Sigmoid colon (tissue), 6 donors: ENCODE measurements at regions not wholly inside any gene's neighbourhood (a gene's known extent, or its start where the extent isn't known, plus 50 kb on each side); places are given as distances from the start of the nearest gene placed in this dataset.
"Not testable (repeated sequence)": the region's sequence is repeated elsewhere in the genome, so short reads cannot be mapped to it uniquely, and the experiment has no call there.

Experiments
- DNase-seq: peaks from one replicate; pipeline ENCODE4 v3.0.0-alpha.2; 2019
- H3K27ac ChIP-seq, 4 donors: fragments of 200-600 bp; sonication (generic); one replicate each; pipeline ENCODE4 v1.5.1; 2016 to 2019; ENCODE audit warnings: mild to moderate bottlenecking in 1 of 4
- H3K27me3 ChIP-seq, 3 donors: fragments of 200-600 bp; sonication (generic); one replicate each; pipeline ENCODE4 v1.5.1; 2019; ENCODE audit warnings: mild to moderate bottlenecking in 1 of 3
- H3K36me3 ChIP-seq, 4 donors: fragments of 200-600 bp; sonication (generic); one replicate each; pipeline ENCODE4 v1.5.1; 2016 to 2019
- H3K4me1 ChIP-seq, 4 donors: fragments of 200-600 bp; sonication (generic); one replicate each; pipeline ENCODE4 v1.5.1; 2017 to 2019
- H3K4me3 ChIP-seq, 4 donors: fragments of 200-600 bp; sonication (generic); one replicate each; pipeline ENCODE4 v1.5.1; 2017 to 2019; ENCODE audit warnings: mild to moderate bottlenecking in 2 of 4, moderate library complexity in 1 of 4
- H3K9me3 ChIP-seq, 4 donors: fragments of 200-600 bp in 3 of 4; sonication (generic) in 3 of 4; one replicate each; pipeline versions ENCODE4 v1.5.1 to v1.6.1; 2013 to 2019
- EP300 ChIP-seq, 4 donors: sonication (generic); formaldehyde crosslinking; IDR thresholded peaks; one replicate each; pipeline ENCODE4 v1.6.1; 2017; ENCODE audit warnings: antibody characterized with exemption in 4 of 4
- POLR2A ChIP-seq, 2 donors: fragments of 450-650 bp; IDR thresholded peaks; one replicate each; pipeline ENCODE4 v1.6.1; 2016; ENCODE audit warnings: antibody characterized with exemption in 2 of 2, mild to moderate bottlenecking in 2 of 2, moderate library complexity in 2 of 2
- POLR2AphosphoS5 ChIP-seq, 4 donors: sonication (generic); formaldehyde crosslinking; IDR thresholded peaks; one replicate each; pipeline ENCODE4 v1.6.1; 2017; ENCODE audit warnings: antibody characterized with exemption in 4 of 4
- WGBS, 2 donors: extraction: QIAGEN DNeasy Blood & Tissue Kit; methylation state at CpG; one replicate each; pipeline ENCODE4 v1.1.7; 2013; 5-methylcytosine and 5-hydroxymethylcytosine counted together
- intact Hi-C: fragments of 100-400 bp; cut with DNase I; formaldehyde crosslinking; loops from one replicate; pipeline ENCODE4 v1.15.1; 2023
- TF ChIP-seq, protein P1 (sequence below), 4 experiments: fragments of 450-650 bp in 3 of 4; fragments of 200-600 bp in 1 of 4; IDR thresholded peaks; one replicate each; pipeline ENCODE4 v1.5.1; 2016 to 2019; ENCODE audit warnings: antibody characterized with exemption in 4 of 4, mild to moderate bottlenecking in 3 of 4, moderate library complexity in 2 of 4
- donor health status: healthy with polysubstance abuse.
- donor health status: healthy.

DNA sequence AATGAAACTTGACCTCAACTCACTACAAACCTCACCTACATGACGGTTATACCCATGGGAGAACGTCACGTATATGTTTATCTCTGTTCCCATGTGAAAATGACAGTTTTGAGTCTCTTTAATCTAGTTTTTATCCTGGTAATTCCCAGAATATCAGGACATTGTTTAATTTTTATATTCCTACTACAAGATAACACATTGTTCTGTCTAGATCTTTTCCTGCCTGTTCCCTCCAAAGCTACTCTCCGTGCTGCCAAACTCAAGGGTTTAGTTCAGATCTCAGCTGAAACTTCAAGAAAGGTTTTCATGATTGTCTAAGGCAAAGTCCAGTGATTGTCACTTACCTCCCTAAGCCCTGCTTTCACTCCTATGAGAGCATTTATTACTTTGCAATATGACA is 1159.4 kb upstream of the SEMA6A start:
- intact Hi-C loops: loop anchor here (10.0 kb wide), 1 partner anchor 1159 kb away; the partner anchor contains the start of gene SEMA6A
- no peak for TF ChIP-seq POLR2A (IDR thresholded peaks at IDR 0.05)
- TF ChIP-seq POLR2AphosphoS5 (IDR thresholded peaks at IDR 0.05): no peak
- TF ChIP-seq EP300 (IDR thresholded peaks at IDR 0.05): no peak
- TF ChIP-seq, protein P1, sequence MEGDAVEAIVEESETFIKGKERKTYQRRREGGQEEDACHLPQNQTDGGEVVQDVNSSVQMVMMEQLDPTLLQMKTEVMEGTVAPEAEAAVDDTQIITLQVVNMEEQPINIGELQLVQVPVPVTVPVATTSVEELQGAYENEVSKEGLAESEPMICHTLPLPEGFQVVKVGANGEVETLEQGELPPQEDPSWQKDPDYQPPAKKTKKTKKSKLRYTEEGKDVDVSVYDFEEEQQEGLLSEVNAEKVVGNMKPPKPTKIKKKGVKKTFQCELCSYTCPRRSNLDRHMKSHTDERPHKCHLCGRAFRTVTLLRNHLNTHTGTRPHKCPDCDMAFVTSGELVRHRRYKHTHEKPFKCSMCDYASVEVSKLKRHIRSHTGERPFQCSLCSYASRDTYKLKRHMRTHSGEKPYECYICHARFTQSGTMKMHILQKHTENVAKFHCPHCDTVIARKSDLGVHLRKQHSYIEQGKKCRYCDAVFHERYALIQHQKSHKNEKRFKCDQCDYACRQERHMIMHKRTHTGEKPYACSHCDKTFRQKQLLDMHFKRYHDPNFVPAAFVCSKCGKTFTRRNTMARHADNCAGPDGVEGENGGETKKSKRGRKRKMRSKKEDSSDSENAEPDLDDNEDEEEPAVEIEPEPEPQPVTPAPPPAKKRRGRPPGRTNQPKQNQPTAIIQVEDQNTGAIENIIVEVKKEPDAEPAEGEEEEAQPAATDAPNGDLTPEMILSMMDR (IDR thresholded peaks at IDR 0.05): no peak
- H3K4me3 ChIP-seq: no peak overlapping the region
- no peaks in the 10 kb centered on the region for H3K9me3 ChIP-seq
- WGBS, 2 donors: 79 to 88% methylated on average over 4 of the region's 4 CpGs
- DNase-seq: no peak
- H3K27ac ChIP-seq: no peak overlapping the region
- H3K4me1 ChIP-seq: peaks cover 0 to 19% (median 3%) of the 10 kb centered on the region in 4 donors
- no peaks in the 10 kb centered on the region for H3K36me3 ChIP-seq
- no peaks in the 10 kb centered on the region for H3K27me3 ChIP-seq

DNA sequence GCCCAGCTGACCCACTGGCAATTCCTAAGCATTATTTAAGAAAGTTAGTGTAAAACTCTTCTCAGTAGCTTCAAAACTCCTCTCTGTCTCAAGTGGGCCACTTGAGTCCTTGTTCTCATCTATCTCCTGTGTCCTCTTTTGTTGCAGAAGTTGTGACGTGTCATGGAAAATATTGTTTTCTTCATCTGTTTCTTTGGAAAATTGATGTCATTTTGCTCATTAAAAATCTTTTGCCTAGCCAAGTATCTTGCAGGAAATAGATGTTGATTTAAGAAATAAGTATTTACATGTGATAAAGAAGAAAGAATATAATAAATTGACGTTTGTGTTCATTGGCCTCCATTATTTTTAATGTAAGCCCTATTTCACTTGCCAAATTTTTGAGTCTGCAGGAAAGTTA is 1158.4 kb upstream of the SEMA6A start:
- intact Hi-C loops: loop anchor here (10.0 kb wide), 1 partner anchor 1158 kb away; the partner anchor contains the start of gene SEMA6A
- Histone ChIP-seq H3K36me3 (no peaks in the 10 kb centered on the region), H3K4me3 (no peak overlapping the region), H3K4me1 (peaks cover 0 to 19% (median 3%) of the 10 kb centered on the region in 4 donors), H3K27me3 (no peaks in the 10 kb centered on the region), H3K9me3 (no peaks in the 10 kb centered on the region), H3K27ac (no peak overlapping the region)
- TF ChIP-seq POLR2AphosphoS5 (IDR thresholded peaks at IDR 0.05) (no peak), POLR2A (IDR thresholded peaks at IDR 0.05) (no peak), EP300 (IDR thresholded peaks at IDR 0.05) (no peak)
- TF ChIP-seq, protein P1 (IDR thresholded peaks at IDR 0.05): no peak
- WGBS, 2 donors: 67 to 74% methylated on average over 2 of the region's 2 CpGs
- no peak for DNase-seq

DNA sequence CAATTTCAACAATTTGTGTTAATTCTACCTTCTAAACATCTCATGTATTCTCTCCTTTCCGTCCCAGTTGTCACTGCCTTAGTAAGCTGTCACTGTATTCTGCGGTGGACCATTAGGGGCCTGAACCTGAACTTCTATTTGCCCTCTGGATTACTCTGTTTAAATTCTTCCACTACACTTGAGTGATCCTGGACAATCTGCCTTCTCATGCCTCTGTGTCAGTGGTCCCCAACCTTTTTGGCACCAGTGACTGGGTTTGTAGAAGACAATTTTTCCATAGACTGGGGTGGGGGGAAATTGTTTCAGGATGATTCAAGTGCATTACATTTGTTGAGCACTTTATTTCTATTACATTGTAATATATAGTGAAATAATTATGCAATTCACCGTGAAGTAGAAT is 1157.6 kb upstream of the SEMA6A start:
- Histone ChIP-seq H3K4me1 (peaks cover 0 to 19% (median 3%) of the 10 kb centered on the region in 4 donors), H3K27me3 (no peaks in the 10 kb centered on the region), H3K27ac (no peak overlapping the region), H3K9me3 (no peaks in the 10 kb centered on the region), H3K36me3 (no peaks in the 10 kb centered on the region), H3K4me3 (no peak overlapping the region)
- WGBS, 2 donors: 81 to 90% methylated on average over 3 of the region's 3 CpGs
- DNase-seq: no peak
- intact Hi-C loops: loop anchor here (10.0 kb wide), 1 partner anchor 1157 kb away; the partner anchor contains the start of gene SEMA6A
- no peak for TF ChIP-seq POLR2AphosphoS5 (IDR thresholded peaks at IDR 0.05)
- TF ChIP-seq EP300 (IDR thresholded peaks at IDR 0.05): no peak
- TF ChIP-seq POLR2A (IDR thresholded peaks at IDR 0.05): no peak
- TF ChIP-seq, protein P1 (IDR thresholded peaks at IDR 0.05): no peak

DNA sequence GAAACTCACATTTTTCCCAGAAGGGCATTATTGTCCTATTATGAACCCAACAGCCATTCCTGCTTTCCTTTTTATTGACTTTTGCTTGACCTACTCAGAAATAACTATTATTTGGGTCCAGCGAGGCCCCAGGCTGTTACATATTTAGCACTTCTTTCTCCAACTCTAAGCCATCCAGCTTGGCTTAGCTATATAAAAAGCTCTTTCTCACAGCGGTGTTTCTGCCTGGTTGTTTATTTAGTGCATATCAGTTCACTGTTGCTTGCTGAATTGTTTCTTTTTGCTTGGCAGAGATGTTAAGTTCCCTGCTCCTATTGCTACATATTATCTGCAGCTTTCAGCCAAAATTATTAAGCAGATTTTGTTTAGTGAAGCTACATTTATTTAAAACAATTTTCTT is 1156.8 kb upstream of the SEMA6A start:
- intact Hi-C loops: loop anchor here (10.0 kb wide), 1 partner anchor 1157 kb away; the partner anchor contains the start of gene SEMA6A
- Histone ChIP-seq H3K27me3 (no peaks in the 10 kb centered on the region), H3K4me1 (peaks cover 0 to 19% (median 3%) of the 10 kb centered on the region in 4 donors), H3K4me3 (no peak overlapping the region), H3K36me3 (no peaks in the 10 kb centered on the region), H3K9me3 (no peaks in the 10 kb centered on the region), H3K27ac (peak overlapping the region in 3 of 4 donors; percentile 0 to 20 (median 7))
- DNase-seq: no peak
- TF ChIP-seq, protein P1 (IDR thresholded peaks at IDR 0.05): no peak
- no peak for TF ChIP-seq EP300 (IDR thresholded peaks at IDR 0.05)
- no peak for TF ChIP-seq POLR2AphosphoS5 (IDR thresholded peaks at IDR 0.05)
- TF ChIP-seq POLR2A (IDR thresholded peaks at IDR 0.05): no peak
- WGBS, 2 donors: 34 to 54% methylated on average over 2 of the region's 2 CpGs

DNA sequence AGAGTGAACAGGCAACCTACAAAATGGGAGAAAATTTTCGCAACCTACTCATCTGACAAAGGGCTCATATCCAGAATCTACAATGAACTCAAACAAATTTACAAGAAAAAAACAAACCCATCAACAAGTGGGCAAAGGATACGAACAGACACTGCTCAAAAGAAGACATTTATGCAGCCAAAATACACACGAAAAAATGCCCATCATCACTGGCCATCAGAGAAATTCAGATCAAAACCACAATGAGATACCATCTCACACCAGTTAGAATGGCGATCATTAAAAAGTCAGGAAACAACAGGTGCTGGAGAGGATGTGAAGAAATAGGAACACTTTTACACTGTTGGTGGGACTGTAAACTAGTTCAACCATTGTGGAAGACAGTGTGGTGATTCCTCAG is 1146.2 kb upstream of the SEMA6A start:
- WGBS, 2 donors: 73 to 82% methylated on average over 4 of the region's 4 CpGs
- H3K27ac ChIP-seq, H3K27me3 ChIP-seq, H3K4me3 ChIP-seq, H3K36me3 ChIP-seq, DNase-seq, H3K4me1 ChIP-seq, intact Hi-C loops, H3K9me3 ChIP-seq: not testable (repeated sequence)
